ENCODE measurements at regions not wholly inside any gene's neighbourhood (a gene's known extent, or its start where the extent isn't known, plus 50 kb on each side); places are given as distances from the start of the nearest gene placed in this dataset.

DNA sequence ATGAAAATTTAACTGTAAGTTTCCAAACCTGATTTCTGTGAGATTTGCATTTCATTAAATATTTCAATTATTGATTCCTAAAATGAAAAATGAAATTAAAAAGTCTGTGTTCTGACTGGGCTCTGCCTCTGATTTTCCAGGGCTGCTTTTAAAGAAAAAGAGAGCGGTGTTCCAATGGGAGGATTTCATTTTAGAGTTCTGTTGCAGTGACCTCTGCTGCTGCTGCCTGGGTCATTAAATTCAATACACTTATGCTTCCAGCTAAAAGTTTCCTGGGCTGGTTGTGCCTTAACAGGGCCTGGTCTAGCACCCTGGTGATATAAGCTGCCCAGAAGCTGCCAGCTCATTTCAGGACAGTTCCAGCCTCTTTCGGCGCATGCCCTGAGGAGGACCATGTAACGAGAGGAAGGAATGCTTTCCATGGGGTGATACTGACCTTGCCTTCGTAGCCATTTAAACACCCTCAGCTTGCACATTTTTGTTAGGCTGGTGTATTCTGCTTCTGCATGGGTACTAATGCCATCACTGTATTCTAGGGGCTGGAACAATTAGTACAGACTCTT is 93.3 kb downstream of the TMEM174 start:
- ChIA-PET POLR2A (interaction anchor here (0.6 to 1.0 kb wide), 2 partner anchors 10 to 70 kb away, joined by 3 to 5 read pairs; no protein-coding TSS in a partner anchor), CTCF (ENCODE audit: unreplicated experiment) (no interaction called here)
- Histone ChIP-seq H3K79me2 (ENCODE audit: insufficient read depth, low read depth, low read length) (no peaks in the 10 kb centered on the region), H3K4me3 (ENCODE audit: low read depth, low read length, poor library complexity, severe bottlenecking) (no peak overlapping the region), H3K27ac (ENCODE audit: low read depth, low read length, poor library complexity, severe bottlenecking) (no peak overlapping the region), H3K4me1 (ENCODE audit: insufficient read depth, low read length, poor library complexity, severe bottlenecking) (no peaks in the 10 kb centered on the region), H2AFZ (ENCODE audit: low read length) (no peak overlapping the region), H3K9me3 (ENCODE audit: low read length) (no peaks in the 10 kb centered on the region), H3K9me2 (ENCODE audit: insufficient read depth, low read length) (no peaks in the 10 kb centered on the region), H4K20me1 (ENCODE audit: insufficient read depth, low read length) (no peaks in the 10 kb centered on the region), H3K4me2 (ENCODE audit: low read length) (no peak overlapping the region), H3K36me3 (ENCODE audit: insufficient read depth, low read length) (no peaks in the 10 kb centered on the region)
- DNase-seq (ENCODE audit: low spot score) = no peak
- intact Hi-C loops (cut with micrococcal nuclease; ENCODE audit: unreplicated experiment) = no loop called here
- no TSS peak for BruUV-seq (replicated peaks)
- no peak for TF ChIP-seq EZH2phosphoT487 (IDR thresholded peaks at IDR 0.05; ENCODE audit: borderline replicate concordance, low read depth, low read length)
- TF ChIP-seq, protein P1, sequence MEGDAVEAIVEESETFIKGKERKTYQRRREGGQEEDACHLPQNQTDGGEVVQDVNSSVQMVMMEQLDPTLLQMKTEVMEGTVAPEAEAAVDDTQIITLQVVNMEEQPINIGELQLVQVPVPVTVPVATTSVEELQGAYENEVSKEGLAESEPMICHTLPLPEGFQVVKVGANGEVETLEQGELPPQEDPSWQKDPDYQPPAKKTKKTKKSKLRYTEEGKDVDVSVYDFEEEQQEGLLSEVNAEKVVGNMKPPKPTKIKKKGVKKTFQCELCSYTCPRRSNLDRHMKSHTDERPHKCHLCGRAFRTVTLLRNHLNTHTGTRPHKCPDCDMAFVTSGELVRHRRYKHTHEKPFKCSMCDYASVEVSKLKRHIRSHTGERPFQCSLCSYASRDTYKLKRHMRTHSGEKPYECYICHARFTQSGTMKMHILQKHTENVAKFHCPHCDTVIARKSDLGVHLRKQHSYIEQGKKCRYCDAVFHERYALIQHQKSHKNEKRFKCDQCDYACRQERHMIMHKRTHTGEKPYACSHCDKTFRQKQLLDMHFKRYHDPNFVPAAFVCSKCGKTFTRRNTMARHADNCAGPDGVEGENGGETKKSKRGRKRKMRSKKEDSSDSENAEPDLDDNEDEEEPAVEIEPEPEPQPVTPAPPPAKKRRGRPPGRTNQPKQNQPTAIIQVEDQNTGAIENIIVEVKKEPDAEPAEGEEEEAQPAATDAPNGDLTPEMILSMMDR (conservative IDR thresholded peaks at IDR 0.05; ENCODE audit: low read length) = no peak

DNA sequence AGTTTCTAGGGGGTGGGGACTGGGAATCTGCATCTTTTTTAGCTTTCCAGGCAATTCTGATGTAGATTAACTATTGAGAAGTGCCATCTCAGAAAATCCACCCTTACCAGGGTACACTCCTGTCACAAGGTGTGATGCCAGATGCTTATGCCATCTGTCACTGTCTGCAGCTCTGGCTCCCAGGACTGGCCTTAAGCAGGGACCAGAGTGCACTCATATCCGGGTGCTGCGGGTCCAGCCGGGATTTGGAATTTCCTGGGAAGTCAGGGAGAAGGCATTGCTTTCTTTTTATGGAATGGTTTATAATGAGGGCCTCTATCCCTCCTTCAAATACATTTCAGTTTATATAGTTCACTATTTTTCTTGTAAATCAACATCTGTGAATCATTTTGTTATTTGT is 92.6 kb downstream of the TMEM174 start:
- Histone ChIP-seq H3K9me2 (ENCODE audit: insufficient read depth, low read length) (no peaks in the 10 kb centered on the region), H4K20me1 (ENCODE audit: insufficient read depth, low read length) (no peaks in the 10 kb centered on the region), H3K79me2 (ENCODE audit: insufficient read depth, low read depth, low read length) (no peaks in the 10 kb centered on the region), H3K4me3 (ENCODE audit: low read depth, low read length, poor library complexity, severe bottlenecking) (no peak overlapping the region), H3K4me2 (ENCODE audit: low read length) (no peak overlapping the region), H3K36me3 (ENCODE audit: insufficient read depth, low read length) (no peaks in the 10 kb centered on the region), H3K4me1 (ENCODE audit: insufficient read depth, low read length, poor library complexity, severe bottlenecking) (no peaks in the 10 kb centered on the region), H3K9me3 (ENCODE audit: low read length) (no peaks in the 10 kb centered on the region), H2AFZ (ENCODE audit: low read length) (no peak overlapping the region), H3K27ac (ENCODE audit: low read depth, low read length, poor library complexity, severe bottlenecking) (no peak overlapping the region)
- no TSS peak for BruUV-seq (replicated peaks)
- ChIA-PET POLR2A (no interaction called here), CTCF (ENCODE audit: unreplicated experiment) (no interaction called here)
- intact Hi-C loops (cut with micrococcal nuclease; ENCODE audit: unreplicated experiment) = no loop called here
- no peak for DNase-seq (ENCODE audit: low spot score)
- TF ChIP-seq, protein P1 (conservative IDR thresholded peaks at IDR 0.05; ENCODE audit: low read length) = no peak
- no peak for TF ChIP-seq EZH2phosphoT487 (IDR thresholded peaks at IDR 0.05; ENCODE audit: borderline replicate concordance, low read depth, low read length)

DNA sequence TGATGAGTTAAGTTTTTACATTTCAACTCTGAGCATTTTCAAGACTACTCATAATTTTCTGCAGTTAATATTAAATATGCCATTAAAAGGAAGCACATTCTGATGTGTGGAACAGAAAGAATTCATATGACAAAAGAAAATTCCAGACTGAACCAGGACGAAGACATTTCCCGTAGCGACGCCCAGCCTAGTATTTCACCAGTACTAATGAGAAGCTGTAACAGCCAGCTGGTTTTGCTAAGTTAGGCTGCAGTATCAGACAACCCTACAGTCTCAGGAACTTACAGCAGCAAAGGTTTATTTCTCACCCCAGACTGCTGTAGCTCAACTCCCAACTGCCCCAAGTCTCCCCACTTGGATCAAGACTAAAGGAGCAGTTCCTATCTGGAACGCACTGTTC is 91.6 kb downstream of the TMEM174 start:
- Histone ChIP-seq H3K27ac (ENCODE audit: low read depth, low read length, poor library complexity, severe bottlenecking) (no peak overlapping the region), H3K9me3 (ENCODE audit: low read length) (no peaks in the 10 kb centered on the region), H3K79me2 (ENCODE audit: insufficient read depth, low read depth, low read length) (no peaks in the 10 kb centered on the region), H3K4me3 (ENCODE audit: low read depth, low read length, poor library complexity, severe bottlenecking) (no peak overlapping the region), H3K9me2 (ENCODE audit: insufficient read depth, low read length) (no peaks in the 10 kb centered on the region), H3K4me1 (ENCODE audit: insufficient read depth, low read length, poor library complexity, severe bottlenecking) (no peaks in the 10 kb centered on the region), H3K36me3 (ENCODE audit: insufficient read depth, low read length) (no peaks in the 10 kb centered on the region), H3K4me2 (ENCODE audit: low read length) (no peak overlapping the region), H4K20me1 (ENCODE audit: insufficient read depth, low read length) (no peaks in the 10 kb centered on the region), H2AFZ (ENCODE audit: low read length) (no peak overlapping the region)
- ChIA-PET POLR2A (interaction anchor here (1.1 kb wide), 1 partner anchor 22 kb away, joined by 4 read pairs; no protein-coding TSS in a partner anchor), CTCF (ENCODE audit: unreplicated experiment) (no interaction called here)
- DNase-seq (ENCODE audit: low spot score) = no peak
- TF ChIP-seq, protein P1 (conservative IDR thresholded peaks at IDR 0.05; ENCODE audit: low read length) = no peak
- no peak for TF ChIP-seq EZH2phosphoT487 (IDR thresholded peaks at IDR 0.05; ENCODE audit: borderline replicate concordance, low read depth, low read length)
- BruUV-seq (replicated peaks) = no TSS peak
- intact Hi-C loops (cut with micrococcal nuclease; ENCODE audit: unreplicated experiment) = no loop called here
